ENCODE measurements at regions not wholly inside any gene's neighbourhood (a gene's known extent, or its start where the extent isn't known, plus 50 kb on each side); places are given as distances from the start of the nearest gene placed in this dataset.

- TF ChIP-seq RAD21 (IDR thresholded peaks at IDR 0.05): no peak
- TF ChIP-seq HNF4A (conservative IDR thresholded peaks at IDR 0.05): no peak
- no peak for TF ChIP-seq HNF4G (IDR thresholded peaks at IDR 0.05)
- TF ChIP-seq ATF3 (IDR thresholded peaks at IDR 0.05): no peak
- TF ChIP-seq, protein P1, sequence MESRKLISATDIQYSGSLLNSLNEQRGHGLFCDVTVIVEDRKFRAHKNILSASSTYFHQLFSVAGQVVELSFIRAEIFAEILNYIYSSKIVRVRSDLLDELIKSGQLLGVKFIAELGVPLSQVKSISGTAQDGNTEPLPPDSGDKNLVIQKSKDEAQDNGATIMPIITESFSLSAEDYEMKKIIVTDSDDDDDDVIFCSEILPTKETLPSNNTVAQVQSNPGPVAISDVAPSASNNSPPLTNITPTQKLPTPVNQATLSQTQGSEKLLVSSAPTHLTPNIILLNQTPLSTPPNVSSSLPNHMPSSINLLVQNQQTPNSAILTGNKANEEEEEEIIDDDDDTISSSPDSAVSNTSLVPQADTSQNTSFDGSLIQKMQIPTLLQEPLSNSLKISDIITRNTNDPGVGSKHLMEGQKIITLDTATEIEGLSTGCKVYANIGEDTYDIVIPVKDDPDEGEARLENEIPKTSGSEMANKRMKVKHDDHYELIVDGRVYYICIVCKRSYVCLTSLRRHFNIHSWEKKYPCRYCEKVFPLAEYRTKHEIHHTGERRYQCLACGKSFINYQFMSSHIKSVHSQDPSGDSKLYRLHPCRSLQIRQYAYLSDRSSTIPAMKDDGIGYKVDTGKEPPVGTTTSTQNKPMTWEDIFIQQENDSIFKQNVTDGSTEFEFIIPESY (IDR thresholded peaks at IDR 0.05): no peak
- no peak for TF ChIP-seq JUND (IDR thresholded peaks at IDR 0.05)
- TF ChIP-seq, protein P2, sequence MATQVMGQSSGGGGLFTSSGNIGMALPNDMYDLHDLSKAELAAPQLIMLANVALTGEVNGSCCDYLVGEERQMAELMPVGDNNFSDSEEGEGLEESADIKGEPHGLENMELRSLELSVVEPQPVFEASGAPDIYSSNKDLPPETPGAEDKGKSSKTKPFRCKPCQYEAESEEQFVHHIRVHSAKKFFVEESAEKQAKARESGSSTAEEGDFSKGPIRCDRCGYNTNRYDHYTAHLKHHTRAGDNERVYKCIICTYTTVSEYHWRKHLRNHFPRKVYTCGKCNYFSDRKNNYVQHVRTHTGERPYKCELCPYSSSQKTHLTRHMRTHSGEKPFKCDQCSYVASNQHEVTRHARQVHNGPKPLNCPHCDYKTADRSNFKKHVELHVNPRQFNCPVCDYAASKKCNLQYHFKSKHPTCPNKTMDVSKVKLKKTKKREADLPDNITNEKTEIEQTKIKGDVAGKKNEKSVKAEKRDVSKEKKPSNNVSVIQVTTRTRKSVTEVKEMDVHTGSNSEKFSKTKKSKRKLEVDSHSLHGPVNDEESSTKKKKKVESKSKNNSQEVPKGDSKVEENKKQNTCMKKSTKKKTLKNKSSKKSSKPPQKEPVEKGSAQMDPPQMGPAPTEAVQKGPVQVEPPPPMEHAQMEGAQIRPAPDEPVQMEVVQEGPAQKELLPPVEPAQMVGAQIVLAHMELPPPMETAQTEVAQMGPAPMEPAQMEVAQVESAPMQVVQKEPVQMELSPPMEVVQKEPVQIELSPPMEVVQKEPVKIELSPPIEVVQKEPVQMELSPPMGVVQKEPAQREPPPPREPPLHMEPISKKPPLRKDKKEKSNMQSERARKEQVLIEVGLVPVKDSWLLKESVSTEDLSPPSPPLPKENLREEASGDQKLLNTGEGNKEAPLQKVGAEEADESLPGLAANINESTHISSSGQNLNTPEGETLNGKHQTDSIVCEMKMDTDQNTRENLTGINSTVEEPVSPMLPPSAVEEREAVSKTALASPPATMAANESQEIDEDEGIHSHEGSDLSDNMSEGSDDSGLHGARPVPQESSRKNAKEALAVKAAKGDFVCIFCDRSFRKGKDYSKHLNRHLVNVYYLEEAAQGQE (IDR thresholded peaks at IDR 0.05): no peak
- TF ChIP-seq CTCF (IDR thresholded peaks at IDR 0.05; ENCODE audit: low read depth, low read length, missing input control): no peak
- no peak for TF ChIP-seq RXRA (IDR thresholded peaks at IDR 0.05)
- no peak for TF ChIP-seq FOXA1 (IDR thresholded peaks at IDR 0.05)
- no peak for TF ChIP-seq SP1 (IDR thresholded peaks at IDR 0.05)
- TF ChIP-seq GABPA (IDR thresholded peaks at IDR 0.05 in 1 of 2, conservative IDR thresholded peaks at IDR 0.05 in 1 of 2): no peak
- TF ChIP-seq EGR1 (IDR thresholded peaks at IDR 0.05; ENCODE audit: low read depth in 2 of 2): no peak
- no peak for TF ChIP-seq FOXA2 (IDR thresholded peaks at IDR 0.05)
- no peak for TF ChIP-seq NR2F2 (IDR thresholded peaks at IDR 0.05)
- TF ChIP-seq TAF1 (conservative IDR thresholded peaks at IDR 0.05): no peak
- Histone ChIP-seq H3K9me3 (ENCODE audit: control insufficient read depth in 4 of 4, low read length in 3 of 4) (no peaks in the 10 kb centered on the region), H3K4me1 (ENCODE audit: control insufficient read depth in 4 of 4, insufficient read depth in 4 of 4, low read length in 3 of 4) (no peaks in the 10 kb centered on the region), H3K27ac (ENCODE audit: low read depth in 1 of 2, low read length in 2 of 2) (no peak overlapping the region), H3K9ac (ENCODE audit: low read depth in 1 of 2, low read length in 2 of 2) (no peak overlapping the region), H3K27me3 (ENCODE audit: control insufficient read depth in 4 of 4, insufficient read depth in 4 of 4, low read length in 3 of 4) (peaks cover 0 to 3% (median 0%) of the 10 kb centered on the region in 4 donors), H3K36me3 (ENCODE audit: control insufficient read depth in 4 of 4, insufficient read depth in 3 of 4, low read depth in 1 of 4, low read length in 3 of 4) (no peaks in the 10 kb centered on the region), H3K4me3 (ENCODE audit: low read depth in 1 of 3, low read length in 3 of 3) (no peak overlapping the region)
- DNase-seq (ENCODE audit: low spot score): no peak
- WGBS: 90% methylated on average over 1 of the region's 1 CpG
Measured at GRCh38 chr5:156008844-156009243, 318.1 kb upstream of the SGCD start.

DNA sequence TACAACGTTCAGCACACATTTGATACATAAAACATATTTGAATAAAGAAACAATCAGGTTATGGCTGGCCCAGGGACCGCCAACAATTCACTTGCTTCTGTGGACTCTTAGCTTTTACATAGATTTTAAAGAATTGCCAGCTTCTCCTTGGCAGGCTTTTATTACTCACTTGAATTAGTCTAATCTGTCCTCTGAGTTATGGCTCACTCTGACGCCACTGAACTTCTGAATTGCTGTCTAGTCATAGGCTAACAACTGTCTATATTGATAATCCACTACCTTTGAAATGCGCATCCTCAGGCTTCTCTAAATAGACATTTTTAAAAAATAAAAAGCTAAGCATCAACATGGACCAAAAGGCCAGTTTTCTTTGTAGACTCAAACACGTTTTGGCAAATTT lies 317.4 kb upstream of the SGCD start:
- H3K4me1 ChIP-seq (ENCODE audit: control insufficient read depth in 4 of 4, insufficient read depth in 4 of 4, low read length in 3 of 4): no peaks in the 10 kb centered on the region
- TF ChIP-seq EGR1 (IDR thresholded peaks at IDR 0.05; ENCODE audit: low read depth in 2 of 2) (no peak), RAD21 (IDR thresholded peaks at IDR 0.05) (no peak), SP1 (IDR thresholded peaks at IDR 0.05) (no peak), MAX (IDR thresholded peaks at IDR 0.05) (no peak), NR2F2 (IDR thresholded peaks at IDR 0.05) (no peak)
- TF ChIP-seq, protein P2 (IDR thresholded peaks at IDR 0.05): no peak
- no peak overlapping the region for H3K4me3 ChIP-seq (ENCODE audit: low read depth in 1 of 3, low read length in 3 of 3)
- H3K9me3 ChIP-seq (ENCODE audit: control insufficient read depth in 4 of 4, low read length in 3 of 4): no peaks in the 10 kb centered on the region
- no peak for DNase-seq (ENCODE audit: low spot score)
- H3K27ac ChIP-seq (ENCODE audit: low read depth in 1 of 2, low read length in 2 of 2): no peak overlapping the region
- no peaks in the 10 kb centered on the region for H3K36me3 ChIP-seq (ENCODE audit: control insufficient read depth in 4 of 4, insufficient read depth in 3 of 4, low read depth in 1 of 4, low read length in 3 of 4)
- H3K27me3 ChIP-seq (ENCODE audit: control insufficient read depth in 4 of 4, insufficient read depth in 4 of 4, low read length in 3 of 4): peaks cover 0 to 3% (median 0%) of the 10 kb centered on the region in 4 donors
- WGBS: 74% methylated on average over 5 of the region's 5 CpGs
- H3K9ac ChIP-seq (ENCODE audit: low read depth in 1 of 2, low read length in 2 of 2): no peak overlapping the region

Data from liver (tissue), 8 donors.